ENCODE measurements at regions not wholly inside any gene's neighbourhood (a gene's known extent, or its start where the extent isn't known, plus 50 kb on each side); places are given as distances from the start of the nearest gene placed in this dataset.

GRCh38 chr12:3933074-3933818 is 60.0 kb upstream of the PARP11 start:
- DNase-seq (ENCODE audit: low read depth in 1 of 2, low spot score in 1 of 2) (no peak), FAIRE-seq (no peak), ATAC-seq (no peak)
- WGBS (ENCODE audit: missing lambda C conversion rate) = 36% methylated on average over 9 of the region's 9 CpGs
- Histone ChIP-seq H3K4me3 (no peak overlapping the region), H3K4me2 (no peak overlapping the region), H3K9me3 (no peaks in the 10 kb centered on the region), H3K4me1 (no peaks in the 10 kb centered on the region), H3K27ac (no peak overlapping the region)
- ChIA-PET CTCF (interaction anchor here (0.6 to 1.7 kb wide), 2 partner anchors 9 to 16 kb away, joined by 3 to 4 read pairs; no protein-coding TSS in a partner anchor), POLR2A (no interaction called here)
- TF ChIP-seq HEYL (CRISPR knock-in tag; IDR thresholded peaks at IDR 0.05) (no peak), SREBF2 (IDR thresholded peaks at IDR 0.05) (no peak), HMGXB4 (CRISPR knock-in tag; IDR thresholded peaks at IDR 0.05; ENCODE audit: borderline replicate concordance) (no peak), E2F6 (IDR thresholded peaks at IDR 0.05; ENCODE audit: borderline replicate concordance, low read depth) (no peak), ZFP36 (IDR thresholded peaks at IDR 0.05; ENCODE audit: borderline replicate concordance, partially characterized antibody) (no peak), POLR2A (IDR thresholded peaks at IDR 0.05; ENCODE audit: low read length) (no peak), MAFK (IDR thresholded peaks at IDR 0.05; ENCODE audit: partially characterized antibody) (no peak), CBX2 (IDR thresholded peaks at IDR 0.05; ENCODE audit: borderline replicate concordance, low read depth) (no peak), USF2 (IDR thresholded peaks at IDR 0.05) (no peak), PHF8 (IDR thresholded peaks at IDR 0.05; ENCODE audit: borderline replicate concordance, low read depth) (no peak), POLR2AphosphoS2 (conservative IDR thresholded peaks at IDR 0.05; ENCODE audit: low read length) (no peak), EHF (CRISPR knock-in tag; IDR thresholded peaks at IDR 0.05) (no peak), EHMT2 (IDR thresholded peaks at IDR 0.05; ENCODE audit: low read depth) (no peak), TP53 (CRISPR knock-in tag; IDR thresholded peaks at IDR 0.05) (no peak), MYC (IDR thresholded peaks at IDR 0.05; ENCODE audit: borderline replicate concordance, low read length) (no peak), RNF2 (IDR thresholded peaks at IDR 0.05; ENCODE audit: borderline replicate concordance, low read depth) (no peak), MAZ (IDR thresholded peaks at IDR 0.05; ENCODE audit: borderline replicate concordance, low read depth, low read length) (no peak), HOXB5 (CRISPR knock-in tag; IDR thresholded peaks at IDR 0.05) (no peak)

- Histone ChIP-seq H3K27ac (no peak overlapping the region), H3K4me2 (no peak overlapping the region), H3K4me3 (no peak overlapping the region), H3K4me1 (no peaks in the 10 kb centered on the region), H3K9me3 (no peaks in the 10 kb centered on the region)
- ATAC-seq (no peak), FAIRE-seq (no peak), DNase-seq (ENCODE audit: low read depth in 1 of 2, low spot score in 1 of 2) (no peak)
- WGBS (ENCODE audit: missing lambda C conversion rate) = 4% methylated on average over 4 of the region's 5 CpGs
- ChIA-PET POLR2A (no interaction called here), CTCF (no interaction called here)
- TF ChIP-seq NFE2L2 (conservative IDR thresholded peaks at IDR 0.05; ENCODE audit: low read length) (no peak), E2F6 (IDR thresholded peaks at IDR 0.05; ENCODE audit: borderline replicate concordance, low read depth) (no peak), FOXS1 (CRISPR knock-in tag; IDR thresholded peaks at IDR 0.05) (no peak), USF2 (IDR thresholded peaks at IDR 0.05) (no peak), KDM1A (IDR thresholded peaks at IDR 0.05; ENCODE audit: low read depth) (no peak), BHLHE40 (IDR thresholded peaks at IDR 0.05; ENCODE audit: low read depth, low read length) (no peak), FOSB (CRISPR knock-in tag; IDR thresholded peaks at IDR 0.05) (no peak)
Measured at GRCh38 chr12:3931776-3932175, 58.6 kb upstream of the PARP11 start.
